Neutrophil (primary cell): ENCODE measurements at regions not wholly inside any gene's neighbourhood (a gene's known extent, or its start where the extent isn't known, plus 50 kb on each side); places are given as distances from the start of the nearest gene placed in this dataset.

Experiments used
- H3K27ac ChIP-seq: fragments of 200-600 bp; sonication (generic); 2 replicates; pipeline ENCODE4 v1.5.1; 2016; ENCODE audit warnings: mild to moderate bottlenecking, moderate library complexity
- H3K27me3 ChIP-seq: fragments of 200-600 bp; sonication (generic); 2 replicates; pipeline ENCODE4 v1.6.0; 2016; ENCODE audit warnings: mild to moderate bottlenecking
- H3K36me3 ChIP-seq: fragments of 200-600 bp; sonication (generic); 2 replicates; pipeline ENCODE4 v1.5.1; 2017
- H3K4me1 ChIP-seq, 2 experiments: fragments of 200-600 bp in 1 of 2; sonication (generic) in 1 of 2; 1 replicate in 1 of 2; 2 replicates in 1 of 2; pipeline versions ENCODE4 v1.5.1 to v1.6.1; 2013 to 2016; ENCODE audit warnings: low read depth in 1 of 2, low read length in 1 of 2, mild to moderate bottlenecking in 1 of 2, moderate library complexity in 1 of 2; ENCODE audit not compliant: control insufficient read depth in 1 of 2, insufficient read depth in 1 of 2
- H3K4me3 ChIP-seq, 2 experiments: fragments of 200-600 bp in 1 of 2; sonication (generic) in 1 of 2; 1 replicate in 1 of 2; 2 replicates in 1 of 2; pipeline ENCODE4 v1.5.1; 2013 to 2016; ENCODE audit warnings: low read depth in 1 of 2, low read length in 1 of 2, mild to moderate bottlenecking in 1 of 2, moderate library complexity in 1 of 2
- H3K9me3 ChIP-seq: fragments of 200-600 bp; sonication (generic); 2 replicates; pipeline ENCODE4 v1.5.1; 2016
- CTCF ChIP-seq: fragments of 200-600 bp; sonication (generic); IDR thresholded peaks from 2 replicates; pipeline ENCODE4 v1.5.1; 2016; ENCODE audit warnings: antibody characterized with exemption

GRCh38 chr13:26934096-26934495 is 173.5 kb upstream of the GPR12 start:
- no peaks in the 10 kb centered on the region for H3K4me1 ChIP-seq
- no peak overlapping the region for H3K4me3 ChIP-seq
- H3K27ac ChIP-seq = no peak overlapping the region
- H3K9me3 ChIP-seq = no peaks in the 10 kb centered on the region
- H3K27me3 ChIP-seq = no peaks in the 10 kb centered on the region
- no peak for TF ChIP-seq CTCF
- no peaks in the 10 kb centered on the region for H3K36me3 ChIP-seq

- Histone ChIP-seq H3K9me3 (no peaks in the 10 kb centered on the region), H3K4me1 (no peaks in the 10 kb centered on the region), H3K27ac (no peak overlapping the region), H3K27me3 (no peaks in the 10 kb centered on the region), H3K36me3 (no peaks in the 10 kb centered on the region), H3K4me3 (no peak overlapping the region)
- TF ChIP-seq CTCF = no peak
Observed at GRCh38 chr13:26932465-26932864, 171.9 kb upstream of the GPR12 start.

GRCh38 chr13:26929971-26930730 is 169.6 kb upstream of the GPR12 start:
- H3K27me3 ChIP-seq = no peaks in the 10 kb centered on the region
- H3K4me1 ChIP-seq = no peaks in the 10 kb centered on the region
- H3K36me3 ChIP-seq = no peaks in the 10 kb centered on the region
- no peak overlapping the region for H3K27ac ChIP-seq
- TF ChIP-seq CTCF = peak; percentile 74
- H3K4me3 ChIP-seq = no peak overlapping the region
- H3K9me3 ChIP-seq = no peaks in the 10 kb centered on the region

GRCh38 chr13:26927511-26927910 is 166.9 kb upstream of the GPR12 start:
- Histone ChIP-seq H3K36me3 (no peaks in the 10 kb centered on the region), H3K9me3 (no peaks in the 10 kb centered on the region), H3K27me3 (peaks cover 12% of the 10 kb centered on the region), H3K4me1 (no peaks in the 10 kb centered on the region), H3K4me3 (no peak overlapping the region), H3K27ac (no peak overlapping the region)
- TF ChIP-seq CTCF = no peak

- H3K27me3 ChIP-seq = peaks cover 12% of the 10 kb centered on the region
- TF ChIP-seq CTCF = no peak
Observed at GRCh38 chr13:26926371-26926770, 165.8 kb upstream of the GPR12 start.

More at GRCh38 chr13:26926371-26926770, 165.8 kb upstream of the GPR12 start:
- Histone ChIP-seq H3K27ac (no peak overlapping the region), H3K36me3 (no peaks in the 10 kb centered on the region), H3K4me3 (no peak overlapping the region), H3K4me1 (no peaks in the 10 kb centered on the region), H3K9me3 (no peaks in the 10 kb centered on the region)
